GM18517 (cell line): ENCODE measurements at regions not wholly inside any gene's neighbourhood (a gene's known extent, or its start where the extent isn't known, plus 50 kb on each side); places are given as distances from the start of the nearest gene placed in this dataset.
"Not testable (repeated sequence)": the region's sequence is repeated elsewhere in the genome, so short reads cannot be mapped to it uniquely, and the experiment has no call there.

Experiments used
- ATAC-seq: cut with Tn5 transposase; IDR thresholded peaks from one replicate; pipeline ENCODE4 v1.9.1; 2021; ENCODE audit warnings: mild to moderate bottlenecking, moderate library complexity; ENCODE audit not compliant: unreplicated experiment

DNA sequence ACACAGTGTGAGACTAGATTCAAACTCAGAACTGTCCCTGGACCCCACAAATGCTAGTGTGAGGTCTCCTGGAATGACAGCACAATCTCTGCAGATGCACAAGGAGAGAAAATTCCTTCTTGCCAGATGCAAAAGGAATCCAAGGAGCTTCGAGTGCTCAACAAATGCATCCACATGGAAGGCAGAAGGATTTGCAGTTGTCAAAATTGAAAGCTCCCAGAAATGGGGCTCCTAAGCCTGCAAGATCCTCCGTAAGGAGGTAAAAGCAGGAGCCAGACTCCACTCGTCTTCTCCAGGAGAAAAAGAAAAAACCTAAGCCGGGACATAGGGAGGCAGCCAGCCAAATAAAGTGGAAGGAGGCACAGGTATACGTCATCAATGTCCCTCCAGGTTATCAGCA lies 355.0 kb upstream of the KLHL29 start:
- ATAC-seq: no peak

DNA sequence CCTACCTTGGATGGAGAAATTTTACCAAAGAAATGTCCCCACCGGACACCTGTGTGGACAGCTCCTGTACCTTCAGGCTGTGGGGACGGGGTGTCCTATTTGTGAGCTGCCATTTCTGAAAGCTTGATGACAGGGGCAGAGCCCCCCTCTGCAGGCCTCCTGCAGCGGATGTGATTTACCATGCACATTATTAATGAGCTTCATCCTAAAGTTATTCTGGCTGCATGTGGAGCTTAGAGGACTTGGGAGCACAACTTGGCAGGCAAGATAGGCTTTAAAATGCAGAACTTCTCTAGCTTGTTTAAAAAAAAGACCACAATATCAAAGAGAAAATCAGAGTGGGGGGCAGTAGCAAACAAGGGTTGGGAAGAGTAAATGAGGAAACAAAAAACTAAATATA lies 350.0 kb upstream of the KLHL29 start:
- ATAC-seq: no peak

DNA sequence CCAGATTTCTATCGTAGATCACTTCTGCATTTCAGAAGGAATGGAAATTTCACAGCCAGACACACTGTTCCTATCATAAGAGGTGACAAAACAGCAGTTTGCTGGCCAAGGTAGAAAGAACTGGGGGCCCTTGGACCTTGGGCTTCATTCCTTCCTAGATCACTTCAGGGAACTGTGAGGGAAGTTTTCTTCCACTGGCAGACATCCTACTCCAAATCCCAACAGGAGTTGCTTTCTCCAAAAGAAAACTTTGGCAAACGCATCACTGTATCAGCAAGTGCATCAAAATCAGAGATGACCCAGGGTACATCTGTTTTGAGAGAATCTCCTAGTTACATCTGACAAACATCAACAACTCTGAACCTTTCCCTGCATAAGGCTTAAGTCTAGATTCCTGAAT lies 348.4 kb upstream of the KLHL29 start:
- no peak for ATAC-seq

DNA sequence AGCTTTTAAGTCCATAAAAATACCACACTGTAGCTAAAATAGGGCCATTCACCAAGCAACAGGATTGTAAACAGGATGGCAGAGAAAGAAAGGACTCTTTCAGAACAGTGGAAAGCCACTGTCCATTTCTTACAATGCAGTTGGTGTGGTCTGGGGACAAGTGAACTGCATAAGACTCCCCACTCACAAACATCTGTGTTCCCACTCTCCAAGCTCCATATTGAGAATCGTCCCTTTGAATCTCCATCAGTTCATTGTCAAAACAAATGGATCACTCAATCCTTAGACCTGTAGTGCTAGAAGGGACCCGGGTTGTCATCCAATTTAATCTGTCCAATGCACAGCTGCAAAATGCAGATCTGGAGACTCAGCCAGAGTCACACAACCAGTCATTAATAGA lies 347.4 kb upstream of the KLHL29 start:
- ATAC-seq: no peak

DNA sequence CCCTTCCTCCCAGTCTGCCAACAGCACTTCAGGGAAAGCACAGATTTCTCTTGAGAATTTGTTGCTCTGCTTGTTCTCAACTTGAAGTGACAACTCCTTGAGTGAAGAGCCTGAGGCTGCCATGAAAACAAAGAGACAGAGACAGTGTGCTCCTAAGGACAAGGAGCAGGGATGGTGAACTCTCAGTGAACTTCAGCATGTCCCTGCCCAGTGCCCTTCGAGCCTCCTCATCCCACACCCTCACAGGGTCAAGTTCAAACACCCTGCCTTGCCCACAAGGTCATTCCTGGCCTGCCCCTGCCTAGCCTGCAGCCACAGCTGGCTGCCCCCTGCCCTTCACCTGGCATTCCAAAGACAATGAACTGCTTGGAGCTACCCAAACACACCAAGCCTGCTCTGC lies 343.5 kb upstream of the KLHL29 start:
- ATAC-seq: no peak

DNA sequence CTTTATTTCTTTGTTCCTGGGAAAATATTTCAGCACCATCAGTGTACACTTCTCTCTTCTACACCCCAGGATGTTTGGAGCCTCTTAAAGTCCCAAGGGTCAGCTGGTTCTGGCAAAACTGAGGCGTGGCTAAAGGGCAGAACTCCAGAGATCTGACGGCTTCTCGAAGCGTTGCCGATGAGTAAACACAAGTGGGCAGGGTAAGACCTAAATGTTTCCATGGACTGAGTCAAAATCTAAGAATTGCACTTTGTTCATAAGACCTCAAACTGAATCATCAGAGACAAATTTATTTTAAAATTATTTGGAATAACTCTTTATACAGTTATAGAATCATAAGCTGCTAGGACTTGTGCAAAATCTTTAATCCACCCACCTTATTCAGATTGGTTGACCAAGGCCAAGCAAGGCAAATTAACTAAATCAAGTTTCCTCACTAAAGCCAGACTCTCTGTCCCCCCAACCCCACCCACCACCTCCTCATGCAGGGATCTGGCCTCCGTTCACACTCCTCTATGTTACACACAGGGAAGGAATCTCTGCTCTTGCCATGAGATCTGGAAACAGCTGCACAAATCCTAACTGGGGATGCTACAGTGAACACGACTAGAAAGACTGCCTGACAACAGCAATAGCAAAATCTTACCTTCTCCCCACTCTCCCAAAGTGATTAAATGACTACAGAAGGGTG lies 342.6 kb upstream of the KLHL29 start:
- ATAC-seq: no peak

DNA sequence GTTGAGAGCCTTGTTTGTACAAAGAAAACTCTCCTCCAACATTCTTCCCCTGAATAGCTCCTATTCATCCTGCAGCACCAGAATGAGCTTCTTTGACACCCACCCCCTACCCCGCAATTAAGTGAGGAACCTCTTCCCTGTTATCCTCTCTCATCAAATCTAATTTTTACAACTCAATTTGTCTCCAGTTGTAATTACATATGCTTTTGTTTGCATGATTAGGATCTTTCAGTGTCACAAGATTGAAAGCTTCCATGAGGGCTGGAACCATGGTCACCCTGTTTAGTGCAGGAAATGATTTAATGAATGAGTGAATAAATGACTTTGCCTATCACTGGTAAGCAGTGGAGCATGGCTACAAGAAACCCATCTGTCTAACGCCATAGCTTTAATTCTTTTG lies 334.6 kb upstream of the KLHL29 start:
- ATAC-seq: no peak

DNA sequence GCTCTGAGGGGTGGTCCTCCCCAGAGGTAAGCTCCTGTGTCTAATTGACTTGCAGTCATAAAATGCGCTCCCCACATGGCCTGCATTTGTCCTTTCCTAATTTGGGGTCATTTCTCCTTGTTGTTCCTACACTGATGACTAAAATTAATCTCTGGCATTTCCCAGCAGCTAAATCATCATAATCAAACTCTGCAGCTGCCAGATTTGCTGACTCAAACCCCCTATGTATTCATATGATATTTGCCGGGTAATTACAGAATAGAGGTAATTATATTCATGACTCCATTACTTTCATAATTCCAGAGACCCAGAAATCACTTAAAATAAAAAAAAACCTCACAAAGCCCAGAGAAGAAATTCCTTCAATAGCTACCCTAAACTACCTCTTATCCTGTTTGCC lies 331.4 kb upstream of the KLHL29 start:
- ATAC-seq: no peak

DNA sequence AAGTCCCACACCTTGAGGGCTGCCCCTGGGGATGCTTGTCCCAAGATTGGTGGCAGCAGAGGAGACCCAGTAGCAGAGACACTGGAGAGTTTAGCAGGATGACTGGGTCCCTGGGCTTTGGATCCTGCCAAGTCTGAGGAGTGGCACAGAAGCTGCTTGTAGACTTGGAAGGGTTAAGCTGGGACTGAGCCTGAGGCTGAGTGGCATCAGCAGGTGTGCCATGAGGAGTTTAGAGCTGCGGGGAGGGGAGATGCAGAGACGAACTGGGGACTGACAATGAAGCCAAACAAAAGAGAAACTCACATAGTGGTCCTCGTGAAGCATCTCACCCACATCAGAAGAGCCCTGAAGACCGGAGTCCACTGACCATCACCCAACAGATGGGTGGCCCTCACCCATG lies 329.7 kb upstream of the KLHL29 start:
- ATAC-seq: no peak

DNA sequence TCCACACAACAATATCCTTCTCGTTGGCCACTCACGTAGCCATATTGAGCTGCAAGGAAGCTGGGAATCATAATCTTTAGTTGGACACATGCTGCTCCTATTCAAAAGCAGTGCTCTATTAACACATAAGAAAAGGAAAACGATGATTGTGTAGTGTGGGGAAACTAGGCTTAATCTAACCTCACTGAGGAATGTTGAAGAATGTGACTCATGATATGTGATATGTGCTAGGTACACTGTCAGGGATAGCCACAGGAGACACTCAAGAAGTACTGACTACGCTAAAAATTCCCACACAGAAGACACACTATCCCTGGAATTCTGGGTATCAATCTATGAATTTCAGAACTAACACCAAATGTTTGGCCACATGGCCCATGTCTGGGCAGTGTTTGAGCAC lies 328.1 kb upstream of the KLHL29 start:
- not testable (repeated sequence) for ATAC-seq

DNA sequence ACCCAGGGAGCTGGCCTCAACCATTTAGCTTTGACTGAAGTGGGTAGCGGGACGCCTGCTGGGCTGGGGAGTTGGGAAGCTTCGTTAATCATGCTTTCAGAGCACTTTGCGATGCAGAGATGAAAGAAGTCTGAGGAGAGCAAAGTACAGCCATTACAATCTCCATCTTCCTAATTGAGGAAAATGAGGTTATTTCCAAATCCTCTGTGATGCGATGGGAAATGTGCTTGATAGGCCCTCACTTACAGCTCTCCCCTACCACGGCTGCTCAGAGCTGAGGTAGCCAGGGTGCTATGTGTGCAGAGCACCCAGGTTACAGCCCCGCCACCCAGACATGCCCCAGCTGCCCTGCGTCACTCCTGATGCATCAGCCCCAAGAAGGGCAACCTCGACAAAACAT lies 326.5 kb upstream of the KLHL29 start:
- no peak for ATAC-seq

DNA sequence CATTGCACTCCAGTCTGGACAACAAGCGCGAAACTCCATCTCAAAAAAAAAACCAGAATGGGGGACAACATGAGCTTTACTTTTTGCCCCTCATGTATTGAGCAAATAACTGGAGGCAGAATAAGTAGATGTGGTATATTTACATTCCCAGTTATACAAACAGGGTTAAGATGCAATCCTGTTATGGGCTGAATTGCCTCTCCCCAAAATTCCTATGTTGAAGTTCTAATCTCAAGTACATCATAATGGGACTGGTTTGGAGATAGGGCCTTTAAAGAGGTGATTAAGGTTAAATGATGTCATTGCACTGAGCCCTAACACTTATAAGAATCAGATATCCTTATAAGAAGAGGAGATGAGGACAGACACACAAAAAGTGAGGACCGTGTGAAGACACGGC lies 319.8 kb upstream of the KLHL29 start:
- ATAC-seq: no peak

DNA sequence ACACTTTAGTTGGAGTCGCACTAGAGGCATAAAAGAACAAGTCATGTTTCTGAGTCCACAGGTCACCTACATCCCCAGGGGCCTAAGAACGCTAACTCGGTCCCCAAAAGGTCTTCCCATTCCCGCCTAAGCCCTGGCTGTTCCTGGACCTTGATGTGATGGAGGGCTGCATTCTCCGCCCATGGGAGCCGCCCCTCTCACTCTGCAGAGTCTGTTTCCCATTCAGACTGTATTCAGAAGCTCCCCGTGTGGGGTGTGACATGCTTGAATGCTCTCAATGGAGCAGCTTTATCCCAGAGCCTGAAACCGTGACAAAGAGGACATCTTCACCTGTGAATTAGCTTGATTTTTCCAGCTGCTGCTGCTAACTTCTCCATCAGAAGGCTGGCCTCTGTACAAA lies 319.0 kb upstream of the KLHL29 start:
- no peak for ATAC-seq

DNA sequence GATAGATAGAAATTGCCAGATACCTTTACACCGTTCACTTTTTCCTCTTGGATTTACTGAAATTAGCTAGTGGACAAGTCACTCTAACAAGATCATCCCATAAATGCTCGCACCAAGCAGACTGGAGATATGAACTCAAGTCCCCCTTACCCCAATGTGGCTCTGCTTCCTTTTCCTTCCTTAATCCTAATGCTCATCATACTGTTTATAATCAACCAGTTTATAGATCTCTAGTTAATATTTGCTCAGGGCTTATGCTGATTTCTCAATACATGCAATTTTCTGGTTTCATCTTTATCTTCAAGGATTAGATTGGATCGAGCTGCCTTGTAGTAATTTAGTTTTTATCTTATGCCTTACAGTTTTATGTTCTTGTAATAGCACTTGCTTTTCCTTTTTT lies 318.3 kb upstream of the KLHL29 start:
- no peak for ATAC-seq

DNA sequence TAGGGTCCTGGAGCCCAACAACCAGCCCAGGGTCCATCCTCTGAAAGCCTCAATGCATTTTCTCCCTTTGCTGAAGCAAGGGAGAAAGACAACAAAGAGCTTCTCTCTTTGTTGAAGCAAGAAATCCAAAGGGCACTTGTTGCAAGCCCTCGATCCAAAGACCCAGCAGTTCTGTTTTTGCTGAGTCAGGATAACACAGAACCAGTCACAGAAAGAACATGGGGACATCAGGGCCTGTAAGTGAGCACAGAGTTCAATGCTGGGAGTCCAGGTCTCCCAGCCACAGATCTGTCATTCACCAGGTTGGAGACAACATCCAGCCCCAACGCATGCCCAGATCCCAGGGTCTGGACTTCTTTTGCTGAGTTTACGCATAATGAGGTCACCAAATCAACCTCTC lies 315.8 kb upstream of the KLHL29 start:
- no peak for ATAC-seq

DNA sequence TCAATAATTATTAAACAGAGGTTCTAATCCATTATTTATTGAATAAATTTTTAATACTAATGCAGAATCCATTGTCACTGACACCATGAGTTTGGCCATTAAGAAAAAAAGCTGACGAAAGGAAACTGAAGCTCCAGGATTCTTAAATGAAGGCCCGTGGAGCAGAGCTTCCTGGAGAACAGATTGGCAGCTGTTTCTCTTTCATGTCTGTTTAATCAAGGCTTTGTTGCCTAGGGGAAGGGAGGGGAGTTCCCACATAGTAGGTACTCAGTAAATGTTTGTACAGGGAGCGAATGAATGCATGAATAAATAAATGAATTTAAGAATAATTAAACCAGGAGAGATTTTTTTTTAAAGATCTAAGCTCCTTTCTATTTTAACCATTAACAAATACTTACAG lies 315.1 kb upstream of the KLHL29 start:
- ATAC-seq: no peak

DNA sequence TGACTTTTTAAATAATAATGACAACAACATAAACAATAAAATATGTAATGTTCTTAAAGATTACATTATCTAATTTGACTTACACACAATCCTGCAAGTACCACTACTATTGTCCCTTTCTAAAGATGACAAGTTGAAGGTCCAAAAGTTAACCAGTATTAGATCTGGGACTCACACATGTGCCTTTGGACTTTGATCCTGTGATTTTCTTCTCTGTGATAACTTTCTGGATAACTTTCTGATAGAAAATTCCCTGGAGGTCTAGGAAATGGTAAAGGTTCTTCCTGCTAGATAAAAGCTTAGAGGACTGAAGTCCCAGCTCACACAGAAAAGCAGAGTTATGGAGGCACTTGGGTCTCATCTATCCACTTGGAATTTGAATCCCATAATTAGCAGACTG lies 311.9 kb upstream of the KLHL29 start:
- ATAC-seq: no peak

DNA sequence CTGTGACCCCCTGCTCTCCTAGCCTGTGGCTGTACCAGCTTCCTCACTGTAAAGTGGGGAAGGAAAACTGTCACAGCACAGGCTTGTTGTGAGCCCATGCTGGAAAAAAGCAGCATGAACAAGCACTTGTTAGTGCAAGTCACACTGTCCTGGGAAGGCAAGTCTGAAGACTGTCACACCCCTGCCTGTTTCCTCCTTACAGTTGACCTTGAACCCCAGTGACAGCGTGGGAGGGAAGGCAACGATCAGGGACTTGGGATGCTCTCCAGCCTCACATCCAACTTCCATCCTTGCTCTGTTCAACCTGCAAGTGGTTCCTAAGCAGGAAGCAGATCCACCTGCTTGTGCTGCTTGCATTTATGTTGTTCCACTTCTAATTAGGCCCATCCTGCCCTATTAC lies 311.3 kb upstream of the KLHL29 start:
- ATAC-seq: no peak

DNA sequence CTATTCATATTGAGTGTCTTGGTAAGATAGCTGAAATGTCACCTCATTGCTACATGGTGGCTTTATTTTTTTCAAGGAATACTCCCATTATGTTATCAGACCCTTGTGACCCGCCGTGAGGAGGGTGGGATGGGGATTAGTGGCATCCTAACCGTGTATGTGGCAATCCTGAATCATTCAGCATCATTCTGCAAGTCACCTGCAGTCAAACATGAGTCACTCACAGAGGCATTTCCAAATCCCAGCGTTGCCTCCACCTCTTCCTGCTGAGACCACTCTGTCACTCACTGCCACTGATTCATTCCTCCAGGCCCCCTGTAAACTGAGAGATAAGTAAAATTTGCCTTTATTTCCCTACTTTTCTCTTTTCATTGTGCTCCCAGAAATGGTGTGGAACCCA lies 307.4 kb upstream of the KLHL29 start:
- no peak for ATAC-seq

DNA sequence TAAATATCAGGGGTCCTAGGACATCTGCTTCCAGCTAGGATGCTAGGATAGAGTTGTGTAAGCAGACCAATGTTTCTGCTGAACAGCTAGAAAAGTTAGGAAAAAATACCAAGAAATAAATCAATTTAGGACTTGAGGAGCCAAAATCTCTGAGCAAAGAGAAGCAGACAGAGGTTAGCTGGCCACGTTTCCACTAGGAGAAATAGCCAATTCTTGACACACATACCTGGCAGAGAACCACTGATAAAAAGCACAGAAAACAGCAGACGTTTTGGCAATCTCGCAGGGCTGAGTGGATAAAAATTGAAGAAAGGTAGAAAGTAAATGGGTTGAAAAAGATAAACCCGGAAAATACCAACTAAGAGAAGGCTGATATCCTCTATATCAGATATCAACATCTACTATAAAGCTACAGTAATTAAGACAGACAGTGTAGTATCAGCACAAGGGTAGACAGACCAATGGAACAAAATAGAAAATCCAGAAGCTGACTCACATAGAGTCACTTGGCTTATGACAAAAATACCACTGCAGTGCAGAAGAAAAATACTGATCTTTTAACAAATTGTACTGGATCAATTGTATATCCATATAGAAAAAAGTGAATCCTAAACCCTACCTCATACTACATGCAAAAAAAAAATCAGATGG lies 306.1 kb upstream of the KLHL29 start:
- no peak for ATAC-seq

DNA sequence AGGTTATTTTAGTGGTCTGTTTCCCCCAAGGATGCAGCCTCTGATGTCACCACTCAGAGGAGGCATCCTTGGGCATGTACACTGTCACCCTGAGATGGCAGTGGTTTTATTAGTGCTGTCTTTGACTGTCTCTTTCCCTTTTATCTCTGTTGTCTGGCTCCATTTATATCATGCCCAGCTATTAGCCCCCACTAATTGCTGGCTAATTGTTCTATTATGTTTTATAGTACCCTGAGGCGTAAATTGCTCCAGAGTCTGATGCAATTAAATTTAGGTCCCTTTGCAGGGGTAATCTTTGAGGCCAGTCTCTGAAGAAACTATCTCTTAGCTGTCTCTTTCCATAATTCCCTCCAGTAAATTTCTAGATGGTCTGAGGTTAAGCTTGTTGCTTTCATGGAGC lies 301.0 kb upstream of the KLHL29 start:
- ATAC-seq: no peak

DNA sequence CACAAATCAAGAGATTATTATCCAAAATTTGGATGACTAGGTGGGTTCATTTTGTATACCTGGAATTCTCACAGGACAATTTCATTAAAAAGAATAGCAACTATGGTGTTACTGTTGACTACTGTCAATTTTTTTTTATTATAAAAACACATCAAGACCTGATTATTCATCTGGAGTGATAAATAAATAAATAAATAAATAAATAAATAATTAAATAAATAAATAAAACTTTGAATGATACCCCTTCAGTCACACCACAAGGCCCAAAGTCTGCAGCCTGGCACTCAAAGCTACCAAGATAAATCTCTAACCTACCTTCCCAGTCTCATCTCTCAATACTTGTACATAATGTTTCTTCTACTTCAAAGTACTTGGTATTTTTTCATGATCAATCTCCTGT lies 294.0 kb upstream of the KLHL29 start:
- ATAC-seq: no peak

DNA sequence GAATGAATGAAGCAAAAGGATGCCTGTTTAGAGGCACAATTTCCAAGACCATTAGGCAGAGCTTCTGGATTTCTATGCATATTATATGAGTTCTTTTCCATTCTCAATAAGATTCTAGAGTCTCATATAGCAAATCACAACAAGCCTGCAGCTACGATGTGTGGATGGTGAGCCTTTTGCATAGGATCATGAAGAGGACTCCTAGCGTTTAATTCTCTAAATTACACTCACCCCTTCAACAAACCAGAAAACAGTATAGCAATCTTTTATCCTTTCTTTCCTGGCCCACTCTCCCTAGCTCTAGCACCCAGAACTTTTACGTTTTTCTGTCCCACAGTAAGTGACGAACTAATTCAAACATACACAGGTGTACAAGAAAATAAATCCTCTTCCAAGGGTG lies 293.1 kb upstream of the KLHL29 start:
- no peak for ATAC-seq
